Lower lobe of right lung (tissue), 2 donors: ENCODE measurements at regions not wholly inside any gene's neighbourhood (a gene's known extent, or its start where the extent isn't known, plus 50 kb on each side); places are given as distances from the start of the nearest gene placed in this dataset.

Experiments
- ATAC-seq, 2 donors: fragments of 200-7000 bp; cut with Tn5 transposase; one replicate each; pipeline ENCODE4 v1.9.1; 2020 to 2022; ENCODE audit warnings: mild to moderate bottlenecking in 2 of 2, moderate library complexity in 2 of 2
- DNase-seq: peaks from one replicate; pipeline ENCODE4 v3.0.0-alpha.2; 2020
- H3K27ac ChIP-seq: fragments of 200-600 bp; one replicate; pipeline ENCODE4 v1.8.0; 2022
- H3K27me3 ChIP-seq: fragments of 200-600 bp; one replicate; pipeline ENCODE4 v1.8.0; 2022; ENCODE audit warnings: low read depth
- H3K36me3 ChIP-seq: fragments of 200-600 bp; one replicate; pipeline ENCODE4 v1.8.0; 2022; ENCODE audit warnings: mild to moderate bottlenecking
- H3K4me1 ChIP-seq: fragments of 200-600 bp; one replicate; pipeline ENCODE4 v1.8.0; 2022
- H3K4me3 ChIP-seq: fragments of 200-600 bp; one replicate; pipeline ENCODE4 v1.8.0; 2022; ENCODE audit warnings: mild to moderate bottlenecking
- H3K9me3 ChIP-seq: fragments of 200-600 bp; one replicate; pipeline ENCODE4 v1.8.0; 2022
- CTCF ChIP-seq: fragments of 200-600 bp; IDR thresholded peaks from one replicate; pipeline ENCODE4 v1.8.0; 2022; ENCODE audit warnings: antibody characterized with exemption, mild to moderate bottlenecking
- intact Hi-C: fragments of 100-400 bp; cut with DNase I; formaldehyde crosslinking; loops from one replicate; pipeline ENCODE4 v1.11.0; 2022
- donor health status: DM: no; HTN: yes; CAD: no; lungs with severe emphysema.

- H3K4me3 ChIP-seq = no peak overlapping the region
- no peak for DNase-seq
- no peaks in the 10 kb centered on the region for H3K9me3 ChIP-seq
- H3K4me1 ChIP-seq = no peaks in the 10 kb centered on the region
- no peak for ATAC-seq
- H3K27ac ChIP-seq = no peak overlapping the region
- TF ChIP-seq CTCF = no peak
- no peaks in the 10 kb centered on the region for H3K27me3 ChIP-seq
- intact Hi-C loops = no loop called here
- H3K36me3 ChIP-seq = no peaks in the 10 kb centered on the region
Observed at GRCh38 chr3:63753567-63753966, 65.5 kb upstream of the C3orf49 start.

- H3K4me1 ChIP-seq = no peaks in the 10 kb centered on the region
- TF ChIP-seq CTCF = no peak
- no peak overlapping the region for H3K27ac ChIP-seq
- ATAC-seq (no peak), DNase-seq (no peak)
- H3K36me3 ChIP-seq = no peaks in the 10 kb centered on the region
- H3K27me3 ChIP-seq = no peaks in the 10 kb centered on the region
- H3K9me3 ChIP-seq = no peaks in the 10 kb centered on the region
- H3K4me3 ChIP-seq = no peak overlapping the region
- intact Hi-C loops = no loop called here
Observed at GRCh38 chr3:63753995-63754394, 65.1 kb upstream of the C3orf49 start.

- Histone ChIP-seq H3K36me3 (no peaks in the 10 kb centered on the region), H3K4me3 (no peak overlapping the region), H3K9me3 (no peaks in the 10 kb centered on the region), H3K27me3 (no peaks in the 10 kb centered on the region), H3K4me1 (no peaks in the 10 kb centered on the region), H3K27ac (no peak overlapping the region)
- TF ChIP-seq CTCF = no peak
- intact Hi-C loops = no loop called here
- ATAC-seq = no peak
- DNase-seq = no peak
Observed at GRCh38 chr3:63762180-63762579, 56.9 kb upstream of the C3orf49 start.

GRCh38 chr3:63762934-63763550, 56.1 kb upstream of the C3orf49 start:
- no peak for DNase-seq
- no peak for TF ChIP-seq CTCF
- H3K36me3 ChIP-seq = no peaks in the 10 kb centered on the region
- intact Hi-C loops = no loop called here
- no peaks in the 10 kb centered on the region for H3K4me1 ChIP-seq
- H3K9me3 ChIP-seq = no peaks in the 10 kb centered on the region
- H3K27me3 ChIP-seq = no peaks in the 10 kb centered on the region
- H3K27ac ChIP-seq = no peak overlapping the region
- ATAC-seq = no peak
- H3K4me3 ChIP-seq = no peak overlapping the region

- no peak for TF ChIP-seq CTCF
- H3K4me3 ChIP-seq = no peak overlapping the region
- H3K4me1 ChIP-seq = no peaks in the 10 kb centered on the region
- no peak overlapping the region for H3K27ac ChIP-seq
- intact Hi-C loops = no loop called here
- DNase-seq (no peak), ATAC-seq (no peak)
- H3K36me3 ChIP-seq = no peaks in the 10 kb centered on the region
- no peaks in the 10 kb centered on the region for H3K27me3 ChIP-seq
- no peaks in the 10 kb centered on the region for H3K9me3 ChIP-seq
Observed at GRCh38 chr3:63764511-63764910, 54.6 kb upstream of the C3orf49 start.

GRCh38 chr3:63766261-63766660, 52.8 kb upstream of the C3orf49 start:
- no peak for DNase-seq
- ATAC-seq = no peak
- Histone ChIP-seq H3K36me3 (no peaks in the 10 kb centered on the region), H3K9me3 (no peaks in the 10 kb centered on the region), H3K27ac (no peak overlapping the region), H3K4me1 (no peaks in the 10 kb centered on the region), H3K27me3 (no peaks in the 10 kb centered on the region), H3K4me3 (no peak overlapping the region)
- intact Hi-C loops = no loop called here
- TF ChIP-seq CTCF = no peak
